ENCODE measurements at regions not wholly inside any gene's neighbourhood (a gene's known extent, or its start where the extent isn't known, plus 50 kb on each side); places are given as distances from the start of the nearest gene placed in this dataset.
"Not testable (repeated sequence)": the region's sequence is repeated elsewhere in the genome, so short reads cannot be mapped to it uniquely, and the experiment has no call there.

- no peak for DNase-seq (ENCODE audit: low spot score in 2 of 2)
- no peak for TF ChIP-seq POLR2A (IDR thresholded peaks at IDR 0.05)
- TF ChIP-seq, protein P1, sequence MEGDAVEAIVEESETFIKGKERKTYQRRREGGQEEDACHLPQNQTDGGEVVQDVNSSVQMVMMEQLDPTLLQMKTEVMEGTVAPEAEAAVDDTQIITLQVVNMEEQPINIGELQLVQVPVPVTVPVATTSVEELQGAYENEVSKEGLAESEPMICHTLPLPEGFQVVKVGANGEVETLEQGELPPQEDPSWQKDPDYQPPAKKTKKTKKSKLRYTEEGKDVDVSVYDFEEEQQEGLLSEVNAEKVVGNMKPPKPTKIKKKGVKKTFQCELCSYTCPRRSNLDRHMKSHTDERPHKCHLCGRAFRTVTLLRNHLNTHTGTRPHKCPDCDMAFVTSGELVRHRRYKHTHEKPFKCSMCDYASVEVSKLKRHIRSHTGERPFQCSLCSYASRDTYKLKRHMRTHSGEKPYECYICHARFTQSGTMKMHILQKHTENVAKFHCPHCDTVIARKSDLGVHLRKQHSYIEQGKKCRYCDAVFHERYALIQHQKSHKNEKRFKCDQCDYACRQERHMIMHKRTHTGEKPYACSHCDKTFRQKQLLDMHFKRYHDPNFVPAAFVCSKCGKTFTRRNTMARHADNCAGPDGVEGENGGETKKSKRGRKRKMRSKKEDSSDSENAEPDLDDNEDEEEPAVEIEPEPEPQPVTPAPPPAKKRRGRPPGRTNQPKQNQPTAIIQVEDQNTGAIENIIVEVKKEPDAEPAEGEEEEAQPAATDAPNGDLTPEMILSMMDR (IDR thresholded peaks at IDR 0.05), result no peak
- no peak overlapping the region for H3K4me3 ChIP-seq (ENCODE audit: low read depth, poor library complexity, severe bottlenecking)
- WGBS, 2 donors, result 62 to 70% methylated on average over 1 of the region's 1 CpG
- intact Hi-C loops (cut with DNase I; ENCODE audit: low total_unique reads), result no loop called here
These were observed 278.8 kb upstream of the MEIS1 start for GRCh38 chr2:66156171-66156570.

DNA sequence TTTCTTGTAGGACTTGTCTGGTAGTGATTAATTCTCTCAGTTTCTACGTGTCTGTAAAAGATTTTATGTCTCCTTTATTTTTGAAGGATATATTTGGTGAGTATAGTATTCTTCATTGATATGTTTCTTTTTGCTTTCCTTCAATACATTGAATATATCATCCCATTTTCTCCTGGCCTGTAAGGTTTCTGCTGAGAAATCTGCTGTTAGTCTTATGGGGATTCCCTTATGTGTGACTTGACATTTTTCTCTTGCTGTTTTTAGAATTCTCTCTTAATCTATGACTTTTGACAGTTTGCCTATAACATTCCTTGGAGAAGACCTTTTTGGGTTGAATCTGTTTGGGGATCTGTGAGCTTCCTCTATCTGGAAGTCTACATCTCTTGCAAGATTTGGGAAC lies 281.0 kb upstream of the MEIS1 start:
- TF ChIP-seq, protein P1 (IDR thresholded peaks at IDR 0.05), result no peak
- no peak for TF ChIP-seq POLR2A (IDR thresholded peaks at IDR 0.05)
- intact Hi-C loops (cut with DNase I; ENCODE audit: low total_unique reads), result no loop called here

DNA sequence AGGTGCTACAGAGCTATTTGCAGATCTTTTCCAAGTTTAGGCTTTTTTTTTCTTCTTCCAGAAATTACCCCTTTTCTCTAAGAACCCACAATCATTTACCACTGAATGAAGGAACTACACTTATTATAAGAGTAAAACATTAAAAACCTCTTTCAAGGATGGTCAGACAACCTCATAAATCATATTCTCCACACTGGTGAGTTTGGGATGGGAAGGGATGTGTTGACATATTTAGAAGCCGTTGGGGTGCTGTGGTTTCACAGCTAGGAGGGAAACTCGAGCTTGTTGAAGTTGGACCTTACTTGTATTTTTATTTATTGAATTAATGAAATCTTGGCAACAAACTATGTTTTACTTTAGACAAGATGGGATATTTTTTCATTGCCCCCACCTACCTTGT lies 289.4 kb upstream of the MEIS1 start:
- TF ChIP-seq POLR2A (IDR thresholded peaks at IDR 0.05), result no peak
- TF ChIP-seq, protein P1 (IDR thresholded peaks at IDR 0.05), result no peak
- no peak for DNase-seq (ENCODE audit: low spot score in 2 of 2)
- no peak overlapping the region for H3K4me3 ChIP-seq (ENCODE audit: low read depth, poor library complexity, severe bottlenecking)
- intact Hi-C loops (cut with DNase I; ENCODE audit: low total_unique reads), result no loop called here
- WGBS, 2 donors, result 58 to 79% methylated on average over 2 of the region's 2 CpGs

More for the DNA sequence above, 281.0 kb upstream of the MEIS1 start:
- no peak overlapping the region for H3K4me3 ChIP-seq (ENCODE audit: low read depth, poor library complexity, severe bottlenecking)
- no peak for DNase-seq (ENCODE audit: low spot score in 2 of 2)
- 54 to 62% methylated on average over 1 of the region's 1 CpG for WGBS, 2 donors

- H3K4me3 ChIP-seq (ENCODE audit: low read depth, poor library complexity, severe bottlenecking); DNase-seq (ENCODE audit: low spot score in 2 of 2); intact Hi-C loops (cut with DNase I; ENCODE audit: low total_unique reads): not testable (repeated sequence)
- 92 to 95% methylated on average over 6 to 7 of the region's 7 CpGs for WGBS, 2 donors
These were observed 290.6 kb upstream of the MEIS1 start for GRCh38 chr2:66144324-66144723.

DNA sequence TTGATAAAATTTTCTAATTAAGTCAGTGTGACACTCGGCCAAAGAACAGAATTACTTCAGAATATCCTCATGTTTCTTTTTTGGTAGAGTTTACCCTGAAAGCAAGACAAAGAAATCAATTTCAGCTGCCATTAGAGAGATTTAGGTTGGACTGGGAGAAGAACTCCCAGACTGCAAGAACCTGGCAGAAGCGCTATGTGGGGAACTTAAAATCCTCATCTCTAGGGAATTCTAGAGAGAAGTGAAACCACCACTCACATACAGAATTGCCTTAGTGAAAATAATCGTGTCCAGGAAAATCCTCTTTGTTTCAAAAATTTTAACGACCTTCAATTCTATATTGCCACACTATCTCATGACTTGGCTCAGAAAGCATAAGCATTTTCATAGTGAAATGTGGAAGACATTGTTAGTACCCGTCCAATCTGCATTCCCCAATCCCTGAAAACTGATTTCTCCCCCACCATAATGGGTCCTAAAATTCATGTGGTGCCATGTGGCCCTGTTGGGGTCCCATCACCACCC lies 297.3 kb upstream of the MEIS1 start:
- no peak for DNase-seq (ENCODE audit: low spot score in 2 of 2)
- H3K4me3 ChIP-seq (ENCODE audit: low read depth, poor library complexity, severe bottlenecking), result no peak overlapping the region
- TF ChIP-seq POLR2A (IDR thresholded peaks at IDR 0.05), result no peak
- TF ChIP-seq, protein P1 (IDR thresholded peaks at IDR 0.05), result no peak
- intact Hi-C loops (cut with DNase I; ENCODE audit: low total_unique reads), result no loop called here
- 76 to 80% methylated on average over 5 of the region's 5 CpGs for WGBS, 2 donors

DNA sequence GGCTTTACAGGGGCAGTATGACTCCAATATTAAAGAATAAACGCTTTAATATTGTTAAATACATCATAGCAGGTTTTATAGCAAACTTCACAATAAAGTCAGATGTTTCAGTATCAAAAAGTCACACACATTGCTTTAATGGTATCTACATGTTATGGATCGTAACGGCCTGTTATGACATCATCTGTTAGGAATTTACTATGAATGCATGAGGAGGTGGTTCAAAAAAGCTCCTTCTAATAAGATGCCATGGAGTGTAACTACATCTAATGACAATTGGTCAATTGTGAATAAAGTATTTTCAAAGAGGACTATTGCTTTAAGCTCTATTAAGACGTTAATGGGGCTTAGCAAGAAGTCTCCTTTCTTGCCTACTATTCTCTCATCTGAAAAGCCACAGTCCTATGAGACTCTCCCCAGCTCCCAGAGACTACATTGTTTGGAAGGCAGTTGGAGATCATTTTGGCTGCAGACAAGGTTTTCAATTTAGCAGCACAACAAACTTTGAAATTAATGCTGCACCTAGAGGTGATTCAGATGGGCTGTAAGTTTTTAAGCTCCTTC lies 300.7 kb upstream of the MEIS1 start:
- DNase-seq (ENCODE audit: low spot score in 2 of 2), result no peak
- WGBS, 2 donors, result 54 to 61% methylated on average over 4 of the region's 4 CpGs
- TF ChIP-seq, protein P1 (IDR thresholded peaks at IDR 0.05), result no peak
- TF ChIP-seq POLR2A (IDR thresholded peaks at IDR 0.05), result no peak
- no peak overlapping the region for H3K4me3 ChIP-seq (ENCODE audit: low read depth, poor library complexity, severe bottlenecking)
- intact Hi-C loops (cut with DNase I; ENCODE audit: low total_unique reads), result no loop called here
